ENCODE measurements at regions not wholly inside any gene's neighbourhood (a gene's known extent, or its start where the extent isn't known, plus 50 kb on each side); places are given as distances from the start of the nearest gene placed in this dataset.

GRCh38 chr2:240213476-240214421, 73.3 kb upstream of the OTOS start:
- TF ChIP-seq POLR2A (IDR thresholded peaks at IDR 0.05; ENCODE audit: extremely low read depth, insufficient read length), result no peak
- TF ChIP-seq CTCF (IDR thresholded peaks at IDR 0.05; ENCODE audit: low read depth, low read length), result no peak
- TF ChIP-seq, protein P1, sequence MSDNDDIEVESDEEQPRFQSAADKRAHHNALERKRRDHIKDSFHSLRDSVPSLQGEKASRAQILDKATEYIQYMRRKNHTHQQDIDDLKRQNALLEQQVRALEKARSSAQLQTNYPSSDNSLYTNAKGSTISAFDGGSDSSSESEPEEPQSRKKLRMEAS (IDR thresholded peaks at IDR 0.05; ENCODE audit: low read depth, low read length), result no peak

Data from NB4 (cell line).